GF-D8 (cell line): ENCODE measurements at regions not wholly inside any gene's neighbourhood (a gene's known extent, or its start where the extent isn't known, plus 50 kb on each side); places are given as distances from the start of the nearest gene placed in this dataset.

ENCODE experiments used
- DNase-seq: peaks from one replicate; lab custom pipeline; 2025; lab: John Stamatoyannopoulos, UW

DNA sequence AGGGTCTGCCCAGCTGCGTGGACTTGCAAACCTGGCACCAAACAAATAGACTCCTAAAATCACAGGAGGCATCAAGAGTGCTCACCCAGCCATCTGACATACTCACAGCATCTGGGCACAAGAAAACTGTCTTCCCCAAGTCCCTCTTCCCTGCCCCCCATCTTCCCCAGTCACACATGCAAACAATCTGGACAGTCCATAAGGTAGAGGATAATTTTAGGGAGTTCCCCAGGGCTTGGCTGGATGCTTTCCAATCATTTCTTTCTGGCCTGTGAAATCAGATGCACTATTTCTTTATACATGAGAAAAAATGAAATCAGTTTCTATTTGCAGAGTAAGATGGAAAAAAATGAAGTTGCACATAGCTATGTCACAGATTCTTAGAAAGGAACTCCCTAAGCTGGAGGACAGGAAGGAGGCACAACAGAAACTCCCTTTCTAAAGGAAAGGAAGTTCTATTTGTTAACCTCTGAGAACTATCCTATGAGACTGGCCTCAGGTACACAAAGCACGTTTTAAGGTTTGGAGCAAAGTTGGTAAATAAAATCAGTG, 342.3 kb downstream of the HNRNPD start:
- DNase-seq = no peak

GRCh38 chr4:82017680-82018079, 356.1 kb downstream of the HNRNPD start:
- DNase-seq = no peak

DNA sequence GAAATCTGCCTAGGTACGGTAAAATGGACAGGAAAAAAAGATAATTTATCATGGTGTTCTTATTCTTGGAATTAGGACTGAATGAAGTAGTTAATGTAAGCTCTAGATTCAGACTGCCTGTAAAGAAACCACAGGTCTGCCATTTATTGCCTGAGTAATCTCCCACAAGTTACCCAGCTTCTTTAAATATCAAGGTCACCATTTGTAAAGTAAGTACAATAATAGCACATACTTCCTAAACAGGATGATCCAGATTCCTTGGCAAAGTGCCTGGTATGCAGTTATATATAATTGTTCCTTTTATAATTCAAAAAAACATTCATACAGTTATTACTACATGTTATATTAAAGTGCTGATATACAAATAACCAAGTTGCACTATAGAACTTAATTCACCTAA, 368.6 kb downstream of the HNRNPD start:
- no peak for DNase-seq

GRCh38 chr4:81997313-81997712, 376.5 kb downstream of the HNRNPD start:
- DNase-seq = no peak

DNA sequence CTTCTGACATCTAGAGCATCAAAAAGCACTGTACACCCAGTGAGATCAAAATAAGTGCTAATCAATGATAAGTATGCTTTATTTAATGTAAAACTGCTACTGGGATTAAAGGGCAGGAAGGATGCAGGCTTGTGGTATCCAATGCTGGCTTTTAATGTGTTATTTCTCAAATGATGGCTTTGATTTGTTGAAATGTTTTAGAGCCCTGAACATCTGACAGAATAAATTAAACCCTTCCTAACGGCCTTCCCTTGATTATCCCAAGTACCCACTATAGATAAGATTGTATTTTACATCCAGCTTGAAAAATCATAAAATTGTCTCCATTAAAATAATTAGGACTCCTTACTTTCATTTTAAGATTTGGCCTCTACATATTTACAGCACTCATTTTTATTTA, 382.9 kb downstream of the HNRNPD start:
- DNase-seq = no peak

DNA sequence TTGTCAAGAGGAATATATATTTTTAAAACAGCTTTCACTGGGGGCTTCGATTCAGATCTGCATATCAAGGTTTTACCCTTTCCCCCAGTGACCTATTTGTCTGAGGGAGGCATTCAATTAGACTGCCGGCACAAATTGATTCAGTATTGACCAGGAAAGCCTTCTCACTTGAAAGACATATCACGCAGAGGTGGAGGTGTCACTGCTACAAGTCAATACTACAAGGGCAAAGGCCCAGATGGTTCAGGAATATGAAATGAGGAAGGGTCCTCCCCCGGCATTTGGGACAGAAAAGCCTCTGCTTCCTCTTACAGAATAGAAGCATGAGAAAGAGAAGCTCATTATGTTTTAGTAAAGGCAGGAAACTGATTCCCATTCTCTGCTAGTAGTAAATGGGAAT, 383.6 kb downstream of the HNRNPD start:
- no peak for DNase-seq

DNA sequence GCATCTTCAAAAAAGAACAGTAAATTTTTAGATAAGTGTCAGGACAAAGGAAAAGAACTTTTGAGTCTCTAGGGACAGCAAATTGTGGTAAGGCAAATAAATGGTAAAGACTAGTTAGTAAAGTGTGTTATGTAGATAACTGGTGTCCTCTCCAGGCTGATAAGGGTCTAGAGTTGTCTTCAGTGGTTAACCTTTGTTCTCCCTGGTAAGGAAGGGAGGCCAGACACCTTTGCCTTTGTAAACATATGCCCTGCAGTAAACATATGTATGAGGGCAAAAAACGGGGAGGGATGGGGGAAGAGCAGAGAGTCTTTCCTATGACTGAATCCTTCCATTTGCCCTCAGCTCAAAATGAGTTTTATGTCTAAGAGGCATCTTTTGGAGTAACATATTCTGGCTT, 384.6 kb downstream of the HNRNPD start:
- DNase-seq = no peak

GRCh38 chr4:81988178-81988577, 385.6 kb downstream of the HNRNPD start:
- DNase-seq = no peak

DNA sequence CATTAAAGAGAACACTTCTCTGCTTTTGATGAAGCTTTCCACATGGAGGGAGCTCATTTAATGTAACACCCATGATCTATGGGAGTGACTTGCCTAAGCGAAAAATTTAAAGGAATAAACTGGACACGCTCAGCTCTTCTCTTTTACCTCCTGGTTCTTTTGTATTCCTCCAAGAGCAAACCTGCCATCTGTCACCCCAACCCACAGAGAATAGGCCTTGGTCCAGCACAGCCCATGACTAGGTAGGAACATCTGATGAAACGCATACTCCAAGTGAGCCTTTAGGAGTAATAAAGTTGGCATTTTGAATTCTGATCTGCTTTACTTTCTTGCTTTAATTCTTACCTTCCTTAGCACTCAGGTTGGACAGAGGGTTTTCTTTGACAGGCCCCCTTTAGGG, 389.0 kb downstream of the HNRNPD start:
- no peak for DNase-seq

DNA sequence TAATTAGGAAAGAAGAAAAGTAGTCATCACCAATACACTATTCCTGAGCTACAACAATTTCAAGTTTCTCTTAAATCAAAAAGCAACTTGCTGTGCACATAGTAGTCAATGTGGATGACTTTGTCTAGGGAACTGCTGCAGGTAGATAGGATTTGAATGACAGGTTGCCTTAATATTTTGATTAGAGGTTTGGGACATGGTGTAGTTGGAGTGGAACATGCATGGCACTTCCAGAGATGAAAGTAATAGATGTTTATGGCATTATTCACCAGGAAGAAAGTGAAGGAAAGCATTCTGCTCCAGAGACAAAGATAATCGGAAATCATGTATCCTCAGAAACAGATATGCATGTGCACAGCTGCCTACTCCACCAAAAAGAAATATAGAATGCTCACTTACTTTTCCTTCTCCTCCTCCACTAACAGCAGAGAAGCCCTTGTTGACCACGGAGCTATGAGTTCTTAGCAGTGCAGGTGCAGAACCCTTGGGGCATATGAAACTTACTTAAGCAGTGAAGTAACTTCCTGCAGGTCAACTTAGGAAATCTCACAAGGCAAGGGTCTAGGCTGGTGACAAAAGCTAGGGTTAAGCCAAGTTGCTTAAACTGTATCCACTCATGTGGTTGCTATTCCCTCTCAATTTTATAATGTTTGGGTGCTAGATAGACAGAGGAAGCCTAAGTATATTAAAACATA, 390.8 kb downstream of the HNRNPD start:
- peak; percentile 75 for DNase-seq

GRCh38 chr4:81981218-81981617, 392.6 kb downstream of the HNRNPD start:
- DNase-seq = no peak

DNA sequence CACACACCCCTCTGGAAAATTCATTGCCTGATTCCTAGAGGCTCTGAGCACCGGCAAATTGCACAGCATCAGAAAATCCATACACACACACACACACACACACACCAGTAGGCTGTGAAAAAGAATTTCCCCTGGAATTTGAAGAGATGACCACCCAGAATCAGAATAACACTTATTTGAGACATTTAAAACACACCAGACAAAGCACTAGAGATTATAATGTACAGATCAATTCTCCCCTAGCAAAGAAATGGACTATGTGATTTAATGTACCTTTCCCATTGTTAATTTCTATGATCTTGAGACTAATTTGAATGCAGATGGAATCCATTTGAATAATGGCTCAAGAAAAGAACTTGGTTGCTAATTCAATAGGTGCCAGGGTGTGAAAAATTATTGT, 399.3 kb downstream of the HNRNPD start:
- DNase-seq = no peak

DNA sequence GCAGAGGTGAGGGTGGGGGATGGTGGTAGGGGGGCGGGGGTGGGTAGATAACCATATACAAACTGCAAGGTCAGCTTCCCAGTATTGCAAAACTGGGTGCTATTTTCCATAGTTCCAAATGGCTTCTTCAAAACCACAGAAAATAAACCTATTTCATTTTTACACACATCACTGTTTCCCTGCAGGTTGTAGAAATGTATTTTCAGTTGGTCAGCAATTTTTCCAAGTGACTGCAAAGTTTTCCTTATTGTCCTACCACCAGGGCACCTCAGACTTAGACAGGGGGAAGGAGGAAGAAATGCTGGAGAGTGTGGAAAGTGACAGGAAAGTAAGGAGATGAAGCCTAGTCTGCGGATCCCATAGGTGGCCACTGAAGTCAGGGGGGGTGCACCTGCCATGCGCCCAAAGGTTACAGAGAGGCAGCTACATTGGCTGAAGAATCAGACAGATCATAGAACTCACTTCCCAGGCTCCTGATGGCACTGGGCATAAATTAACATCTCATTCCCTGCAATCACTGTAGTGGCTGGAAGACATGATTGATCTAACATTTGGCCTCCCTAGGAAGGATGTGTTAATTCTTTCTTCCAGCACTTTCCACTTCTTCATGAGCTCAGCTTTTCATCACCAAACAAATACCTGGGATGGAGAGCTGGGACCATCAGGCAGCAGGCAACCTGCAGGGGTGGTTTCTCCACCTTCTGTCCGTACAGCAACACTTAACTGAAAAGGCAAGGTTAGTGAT, 402.0 kb downstream of the HNRNPD start:
- no peak for DNase-seq

- no peak for DNase-seq
Measured at GRCh38 chr4:81971061-81971460, 402.7 kb downstream of the HNRNPD start.

DNA sequence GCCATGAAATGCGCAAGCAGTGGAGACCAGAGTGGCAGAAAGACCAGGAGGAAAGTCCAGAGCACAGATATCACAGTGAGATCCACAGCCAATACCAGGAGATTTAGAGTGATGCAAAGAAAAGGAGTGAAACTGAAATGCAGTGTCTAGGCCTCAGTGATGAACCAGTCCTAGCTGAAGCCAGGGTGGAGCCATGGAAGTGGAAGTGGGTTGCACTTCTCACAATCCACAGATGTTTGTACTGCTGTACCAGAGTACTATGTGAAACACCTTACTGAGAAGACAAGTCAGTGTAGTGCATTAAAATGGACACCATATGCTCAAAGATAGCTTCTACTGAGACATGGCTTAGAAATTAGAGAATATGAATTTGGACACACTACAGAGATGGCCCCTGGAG, 403.3 kb downstream of the HNRNPD start:
- DNase-seq = no peak

DNA sequence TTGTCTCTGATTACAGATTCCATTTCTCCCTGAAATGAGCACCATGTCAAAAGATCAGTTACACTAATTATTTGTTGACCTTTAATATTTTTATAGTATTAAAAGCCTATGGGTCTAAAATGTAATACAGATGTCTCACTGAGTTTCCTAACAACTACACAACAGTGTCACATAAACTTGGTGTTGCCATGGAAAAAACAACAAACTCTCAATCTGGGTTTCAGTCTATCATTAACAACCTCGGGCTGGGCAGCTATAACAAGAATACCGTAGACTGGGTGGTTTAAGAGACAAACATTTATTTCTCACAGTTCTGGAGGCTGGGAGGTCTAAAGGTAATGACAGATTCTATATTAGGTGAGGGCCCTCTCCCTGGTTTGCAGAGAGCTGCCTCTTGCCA, 407.1 kb downstream of the HNRNPD start:
- no peak for DNase-seq

DNA sequence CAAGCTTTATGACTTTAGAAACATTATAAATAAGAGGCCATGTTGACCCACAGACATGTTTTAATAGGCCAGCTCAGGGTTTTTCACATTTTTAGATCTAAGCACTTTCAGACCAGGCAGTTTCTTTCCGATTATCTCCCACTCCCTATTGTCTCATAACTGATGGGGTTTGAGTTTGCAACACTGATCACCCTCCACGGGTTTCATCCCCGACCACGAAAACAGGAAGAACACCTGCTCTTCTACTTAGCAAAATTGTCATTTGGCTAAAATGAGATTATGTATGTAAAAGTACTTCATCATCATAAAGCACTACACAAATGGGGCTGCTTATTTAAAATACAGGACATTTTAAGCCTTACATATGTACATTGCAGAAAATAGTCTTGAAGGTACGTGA, 407.9 kb downstream of the HNRNPD start:
- no peak for DNase-seq

DNA sequence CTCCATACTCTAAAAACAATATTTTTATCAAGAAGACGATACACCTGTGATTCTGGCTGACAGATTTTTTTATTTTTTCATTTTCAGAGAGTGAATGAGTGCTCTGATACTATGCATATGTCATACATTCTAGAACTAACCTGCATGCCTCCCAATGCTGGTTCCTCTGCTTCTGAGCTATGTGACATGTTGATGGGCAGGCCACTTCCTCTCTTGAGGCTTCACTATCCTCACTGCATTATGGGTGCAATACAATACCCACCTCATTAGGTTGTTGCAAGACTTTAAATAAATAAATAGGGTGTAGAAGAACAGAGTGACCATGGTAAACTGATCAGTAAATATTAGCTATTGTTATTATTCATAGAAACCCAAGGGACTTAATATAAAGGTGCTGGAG, 408.3 kb downstream of the HNRNPD start:
- no peak for DNase-seq

GRCh38 chr4:81963763-81964020, 410.1 kb downstream of the HNRNPD start:
- no peak for DNase-seq

GRCh38 chr4:81963015-81963762, 410.6 kb downstream of the HNRNPD start:
- DNase-seq = no peak

GRCh38 chr4:81960961-81961360, 412.8 kb downstream of the HNRNPD start:
- no peak for DNase-seq

DNA sequence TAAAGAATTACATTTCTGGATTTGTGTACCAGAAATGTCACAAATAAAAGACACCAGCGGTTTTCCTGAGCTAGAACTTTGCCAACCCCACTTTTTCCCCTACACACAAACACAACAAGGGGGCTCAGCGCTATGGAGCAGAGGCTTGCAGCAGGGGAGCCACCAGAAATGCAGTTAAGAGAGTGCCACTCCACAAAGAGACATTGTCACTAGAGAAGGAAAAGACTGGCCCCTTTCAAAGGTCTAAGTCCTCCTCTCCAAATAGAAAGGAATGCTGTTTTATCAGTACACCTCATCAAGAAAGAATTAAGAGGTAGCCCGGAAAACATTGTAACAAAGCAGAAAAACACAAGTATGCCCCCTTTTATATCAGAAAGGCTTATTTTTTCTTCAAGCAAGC, 419.5 kb downstream of the HNRNPD start:
- no peak for DNase-seq

- no peak for DNase-seq
Measured at GRCh38 chr4:81951891-81952455, 421.8 kb downstream of the HNRNPD start.
